ENCODE measurements at regions not wholly inside any gene's neighbourhood (a gene's known extent, or its start where the extent isn't known, plus 50 kb on each side); places are given as distances from the start of the nearest gene placed in this dataset.

DNA sequence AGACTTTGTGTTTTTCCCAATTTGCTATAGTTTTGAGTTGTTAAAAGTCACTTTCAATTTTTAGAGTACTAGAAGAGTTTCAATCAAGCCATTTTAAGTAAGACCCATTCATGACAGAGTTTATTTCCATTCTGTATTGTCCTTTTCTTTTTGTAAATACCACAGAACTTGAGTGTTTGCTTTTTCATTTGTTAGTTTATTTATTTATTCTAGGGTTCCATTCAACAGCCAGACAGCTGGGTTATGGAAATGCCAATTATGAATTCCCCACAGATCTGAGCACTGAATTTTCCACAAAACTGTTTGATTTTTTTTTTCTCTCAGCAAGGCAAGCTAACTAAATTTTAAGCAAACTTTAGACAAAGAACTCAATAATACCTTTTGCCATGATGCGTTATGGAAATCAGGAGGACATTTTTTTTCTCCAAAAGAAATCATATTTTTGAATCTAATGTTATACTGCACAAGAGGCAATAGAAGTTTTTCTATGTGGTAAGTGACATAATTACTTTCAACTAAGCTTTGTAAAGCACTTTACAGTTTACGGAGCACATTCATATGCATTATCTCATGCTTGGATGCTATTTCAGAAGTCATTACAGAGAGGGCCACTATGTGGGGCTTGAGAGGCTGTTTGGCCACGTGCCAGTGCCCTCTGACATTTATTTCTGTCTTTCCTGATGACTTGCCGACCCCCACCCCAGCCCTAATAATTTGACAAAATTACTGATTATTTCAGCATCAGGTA, 181.5 kb downstream of the VRK1 start:
- no peak for DNase-seq (ENCODE audit: extremely low read depth in 1 of 11, low read depth in 9 of 11, low spot score in 4 of 11)

DNA sequence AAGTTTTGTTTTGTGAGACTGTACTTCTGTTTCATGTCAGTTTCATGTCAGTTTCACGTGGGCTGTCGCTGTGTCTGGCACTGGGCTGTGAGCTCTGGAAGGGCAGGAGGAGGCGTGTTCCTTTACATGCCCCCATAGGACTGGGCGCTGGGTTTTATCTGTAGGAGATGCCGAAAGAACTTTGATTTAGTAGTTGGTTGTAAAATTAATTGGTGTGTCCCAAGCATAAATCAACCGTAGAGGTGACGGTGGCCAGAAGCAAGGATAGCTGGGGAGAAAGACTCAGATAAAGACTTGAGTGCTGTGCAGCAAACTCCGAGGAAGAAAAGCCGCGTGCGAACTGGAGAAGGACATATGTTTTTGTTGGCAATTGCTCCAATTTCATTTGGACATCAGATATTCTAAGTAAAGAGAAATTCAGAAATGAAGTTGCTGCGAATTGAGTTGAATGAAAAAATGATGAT, 182.5 kb downstream of the VRK1 start:
- DNase-seq (ENCODE audit: extremely low read depth in 1 of 11, low read depth in 9 of 11, low spot score in 4 of 11): peak; percentile 37 to 74 (median 55)

DNA sequence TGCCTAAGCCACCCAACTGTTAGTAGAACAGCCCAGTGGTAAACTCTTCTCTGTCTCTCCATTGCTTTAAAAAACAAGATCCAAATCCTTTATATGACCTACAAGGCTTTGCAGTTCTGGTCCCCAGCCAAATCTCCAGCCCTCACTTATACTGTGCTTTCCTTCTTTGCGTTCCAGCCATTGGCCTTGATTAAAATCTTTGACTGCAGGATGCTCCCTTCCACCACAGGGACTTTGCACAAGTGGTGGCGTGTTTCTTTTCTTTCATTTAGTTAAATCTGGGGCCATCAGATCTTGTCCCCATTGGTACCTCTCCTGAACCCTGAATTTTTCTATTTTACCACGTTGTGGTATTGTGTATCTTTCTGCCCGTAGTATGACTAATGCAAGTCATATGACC, 183.7 kb downstream of the VRK1 start:
- no peak for DNase-seq (ENCODE audit: extremely low read depth in 1 of 11, low read depth in 9 of 11, low spot score in 4 of 11)

DNA sequence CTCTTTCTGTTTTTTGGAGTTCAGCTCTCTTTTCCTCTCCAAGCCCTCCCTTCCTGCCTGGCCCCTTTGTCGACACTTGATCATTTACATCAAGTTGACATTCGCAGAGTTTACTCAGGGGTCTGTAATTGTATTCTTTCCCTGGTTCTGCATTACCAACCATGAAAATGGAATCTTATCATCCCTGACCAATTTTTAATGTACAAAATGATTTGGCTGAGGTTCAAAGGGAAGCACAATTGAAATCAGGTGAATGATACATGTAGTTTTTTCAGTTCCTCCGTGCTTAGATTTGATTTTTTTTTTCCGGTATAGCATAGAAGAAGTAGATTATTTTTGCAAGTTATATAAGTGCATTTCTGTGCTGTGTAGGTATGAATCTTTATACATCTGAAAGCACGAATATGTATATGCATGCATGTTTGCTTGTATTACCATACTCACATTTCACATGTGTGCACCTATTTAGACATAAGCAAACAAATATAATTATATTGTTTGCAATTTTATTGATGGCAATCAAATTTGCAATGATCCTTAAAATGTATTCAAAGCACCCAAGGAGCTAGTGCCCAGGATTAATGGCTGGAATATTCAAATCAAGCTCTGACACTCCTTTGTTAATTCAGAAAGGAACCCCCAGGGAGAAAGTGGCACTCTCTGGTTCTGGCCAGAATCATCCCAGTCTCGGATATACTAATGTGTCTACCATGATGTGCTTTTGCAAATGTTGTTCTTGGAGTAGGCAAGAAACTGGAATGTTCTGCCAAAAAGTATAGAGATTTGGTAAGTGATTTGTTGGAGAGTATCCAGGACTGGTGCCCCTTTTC, 189.3 kb downstream of the VRK1 start:
- peak in 2 of 11 donors; percentile 11 to 18 for DNase-seq (ENCODE audit: extremely low read depth in 1 of 11, low read depth in 9 of 11, low spot score in 4 of 11)

DNA sequence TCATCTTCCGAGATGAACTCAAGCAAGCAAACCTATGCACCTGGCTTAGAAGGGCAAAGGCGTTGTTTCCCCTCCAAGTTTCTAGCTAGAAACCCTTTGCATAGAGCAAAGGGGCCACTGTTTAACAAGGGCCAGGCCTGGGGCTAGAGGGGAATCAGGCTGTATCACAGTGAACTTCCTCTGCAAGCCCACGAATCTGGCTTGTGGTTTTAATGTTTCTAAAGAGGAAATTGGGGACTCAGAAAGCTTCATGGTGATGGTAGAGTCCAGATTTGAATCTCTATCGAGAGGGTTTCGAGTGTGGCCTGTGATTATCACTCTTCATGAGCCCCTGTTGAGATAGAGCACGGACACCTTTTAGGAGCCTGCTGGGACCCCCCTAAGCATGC, 189.9 kb downstream of the VRK1 start:
- no peak for DNase-seq (ENCODE audit: extremely low read depth in 1 of 11, low read depth in 9 of 11, low spot score in 4 of 11)

DNA sequence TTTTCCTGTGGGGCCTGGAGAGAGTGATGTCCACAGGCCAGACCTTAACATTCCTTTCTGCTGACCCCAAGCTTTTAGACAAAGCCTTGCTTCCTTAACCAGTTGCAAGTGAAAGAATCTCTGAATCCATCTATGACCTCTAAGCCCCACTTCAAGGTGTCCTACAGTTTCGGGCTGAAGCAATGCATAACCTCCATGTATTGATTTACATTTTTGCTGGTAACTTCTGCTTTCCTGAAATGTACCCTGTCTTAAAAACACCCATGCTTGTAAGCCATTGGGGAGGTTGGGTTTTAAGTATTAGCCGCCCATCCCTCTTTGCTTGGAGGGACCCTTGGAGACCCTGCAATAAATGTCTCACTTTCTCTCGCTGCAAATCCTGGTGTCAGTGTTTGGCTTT, 190.6 kb downstream of the VRK1 start:
- DNase-seq (ENCODE audit: extremely low read depth in 1 of 11, low read depth in 9 of 11, low spot score in 4 of 11): no peak

DNA sequence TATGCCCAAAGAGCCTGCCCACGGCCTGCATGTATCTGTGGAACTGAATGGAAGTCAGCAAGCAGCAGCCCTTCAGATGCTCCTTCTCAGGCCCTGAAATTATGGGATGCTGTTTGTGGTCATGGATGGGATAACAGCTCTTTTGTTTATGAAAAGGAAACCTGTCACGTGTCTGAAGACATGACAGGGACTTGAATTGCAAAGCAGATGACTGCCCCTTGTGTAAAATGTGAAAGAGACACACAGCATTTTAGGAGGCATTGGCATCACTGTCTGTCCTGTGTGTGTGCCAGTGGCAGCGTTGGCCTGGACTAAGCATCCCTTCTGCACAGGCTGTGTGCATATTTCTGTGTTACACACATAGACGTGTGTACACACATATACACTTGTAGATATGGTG, 192.1 kb downstream of the VRK1 start:
- no peak for DNase-seq (ENCODE audit: extremely low read depth in 1 of 11, low read depth in 9 of 11, low spot score in 4 of 11)

DNA sequence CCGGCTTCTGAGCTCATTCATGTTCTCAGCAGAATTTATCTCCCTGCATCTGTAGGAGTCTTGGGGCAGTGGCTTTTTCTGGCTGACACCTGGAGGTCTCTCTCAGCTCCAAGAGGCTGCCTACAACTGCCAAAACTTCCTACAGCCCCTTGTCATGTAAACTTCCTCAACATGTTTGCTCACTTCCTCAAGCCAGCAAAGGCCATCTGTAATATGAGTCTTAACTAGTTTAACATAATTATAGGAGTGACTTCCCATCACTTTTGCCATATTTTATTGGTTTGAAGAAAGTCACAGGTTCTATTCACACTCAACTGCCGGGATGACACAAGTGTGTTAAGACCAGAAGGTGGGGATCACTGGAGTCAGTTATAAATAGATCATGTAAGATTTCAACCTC, 194.0 kb downstream of the VRK1 start:
- DNase-seq (ENCODE audit: extremely low read depth in 1 of 11, low read depth in 9 of 11, low spot score in 4 of 11): no peak

DNA sequence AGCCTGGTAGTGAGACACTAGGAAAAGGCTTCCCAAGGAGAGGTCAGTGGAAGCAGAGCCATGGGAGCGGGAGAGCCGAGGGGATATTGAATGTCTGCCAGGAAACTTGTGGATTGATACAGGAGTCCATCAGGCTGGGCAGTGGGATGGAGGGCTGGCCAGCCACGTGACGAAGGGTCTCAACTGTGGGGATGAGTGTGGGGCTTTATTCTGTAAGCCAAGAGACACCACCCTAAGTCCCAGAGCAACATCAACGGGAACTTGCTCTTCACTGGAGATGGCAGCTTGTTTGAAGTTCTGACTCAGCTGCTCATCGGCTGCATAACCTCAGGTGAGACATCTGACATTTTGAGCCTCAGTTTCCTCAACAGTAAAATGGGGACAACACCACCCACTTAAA, 197.8 kb downstream of the VRK1 start:
- DNase-seq (ENCODE audit: extremely low read depth in 1 of 11, low read depth in 9 of 11, low spot score in 4 of 11): no peak

DNA sequence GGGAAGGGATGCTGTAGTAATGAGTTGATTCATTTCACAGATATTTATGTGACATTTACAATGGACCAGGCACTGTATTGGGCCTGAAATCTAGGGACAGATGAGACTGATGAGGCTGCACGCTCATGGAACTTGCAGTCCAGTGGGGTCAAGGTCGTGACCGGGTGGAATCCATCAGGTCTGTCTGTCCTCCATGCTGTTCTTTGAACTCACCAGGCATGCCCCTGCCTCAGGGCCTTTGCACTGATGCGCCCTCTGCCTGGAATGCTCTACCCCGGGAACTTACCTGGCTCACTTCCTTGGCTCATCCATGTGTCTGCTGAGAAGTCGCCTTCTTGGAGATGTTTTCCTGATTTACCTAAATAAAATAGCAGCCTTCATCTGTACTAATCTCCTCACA, 200.1 kb downstream of the VRK1 start:
- DNase-seq (ENCODE audit: extremely low read depth in 1 of 11, low read depth in 9 of 11, low spot score in 4 of 11): no peak

DNA sequence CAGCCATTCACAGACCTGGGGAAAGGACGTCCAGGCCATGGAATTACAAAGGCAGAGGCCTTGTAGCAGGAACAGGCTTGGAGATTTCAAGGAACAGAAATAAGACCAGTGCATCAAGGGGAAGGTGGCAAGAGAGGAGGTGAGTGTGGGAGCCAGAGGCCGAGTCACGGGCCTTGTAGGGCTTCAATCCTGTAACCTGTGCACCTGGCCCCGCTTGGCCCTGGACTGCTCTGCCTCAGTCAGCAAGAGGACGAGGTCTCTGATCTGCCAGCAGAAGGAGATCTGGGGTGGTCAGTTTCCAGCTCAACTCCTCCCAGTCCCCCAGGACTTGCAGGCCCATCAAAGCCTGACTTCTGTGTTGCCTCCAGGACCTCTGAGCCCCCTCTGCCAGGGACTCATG, 200.8 kb downstream of the VRK1 start:
- DNase-seq (ENCODE audit: extremely low read depth in 1 of 11, low read depth in 9 of 11, low spot score in 4 of 11): no peak

DNA sequence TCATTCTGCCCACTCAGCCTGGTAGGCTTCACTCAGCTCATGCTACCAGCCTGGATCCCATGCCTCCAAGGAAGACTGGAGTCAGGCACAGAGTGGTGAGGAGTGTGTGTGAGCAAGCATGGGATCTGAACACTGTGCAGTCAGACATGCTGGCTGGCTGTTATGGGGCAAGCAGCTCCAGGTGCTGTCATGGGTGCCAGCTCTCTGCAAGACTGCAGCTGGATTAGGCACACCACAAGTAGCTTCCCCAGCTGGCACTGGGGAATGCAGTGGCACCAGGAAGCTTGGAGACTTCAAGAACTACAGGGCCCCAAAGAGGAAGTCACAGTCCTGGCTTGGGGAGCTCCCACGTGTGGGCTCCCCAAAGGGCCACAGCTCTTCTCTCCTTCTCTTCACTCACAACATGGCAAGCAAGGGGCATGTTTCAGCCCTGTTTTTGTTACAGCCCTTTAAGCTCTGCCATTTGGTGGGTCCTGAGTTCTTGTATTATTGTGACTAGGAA, 202.5 kb downstream of the VRK1 start:
- no peak for DNase-seq (ENCODE audit: extremely low read depth in 1 of 11, low read depth in 9 of 11, low spot score in 4 of 11)

DNA sequence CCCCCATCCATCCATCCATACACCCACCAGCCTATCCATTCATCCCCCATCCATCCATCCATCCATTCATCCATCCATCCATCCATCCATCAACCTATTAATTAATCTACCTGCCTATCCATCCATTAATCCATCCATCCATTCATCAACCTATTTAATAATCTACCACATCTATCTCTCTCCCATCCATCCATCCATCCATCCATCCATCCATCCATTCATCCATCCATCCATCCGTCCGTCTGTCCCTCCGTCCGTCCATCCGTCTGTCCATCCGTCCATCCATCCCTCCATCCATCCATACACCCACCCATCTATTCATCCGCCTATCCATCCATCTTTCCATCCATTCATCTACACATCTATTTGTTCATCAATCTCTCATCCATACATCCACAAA, 205.3 kb downstream of the VRK1 start:
- no peak for DNase-seq (ENCODE audit: extremely low read depth in 1 of 11, low read depth in 9 of 11, low spot score in 4 of 11)

DNA sequence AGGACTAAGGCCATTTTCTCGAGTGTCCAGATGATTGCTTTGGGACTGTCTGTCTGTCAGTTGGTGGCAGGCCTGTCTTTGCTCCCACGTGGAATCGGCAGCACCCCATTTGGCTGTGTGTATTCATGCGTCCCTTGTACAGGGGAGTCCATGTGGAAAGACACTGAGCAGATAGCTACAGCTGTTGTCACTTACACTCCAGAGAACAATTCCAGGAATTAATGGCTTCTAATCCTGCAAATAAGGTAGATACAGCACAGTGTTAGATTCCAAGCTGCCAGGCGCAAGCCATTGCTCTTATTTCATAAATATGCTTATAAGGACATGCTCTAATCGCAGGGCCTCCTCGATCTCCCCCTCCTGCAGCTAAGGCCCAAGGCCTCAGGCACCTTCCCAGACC, 208.8 kb downstream of the VRK1 start:
- DNase-seq (ENCODE audit: extremely low read depth in 1 of 11, low read depth in 9 of 11, low spot score in 4 of 11): no peak

DNA sequence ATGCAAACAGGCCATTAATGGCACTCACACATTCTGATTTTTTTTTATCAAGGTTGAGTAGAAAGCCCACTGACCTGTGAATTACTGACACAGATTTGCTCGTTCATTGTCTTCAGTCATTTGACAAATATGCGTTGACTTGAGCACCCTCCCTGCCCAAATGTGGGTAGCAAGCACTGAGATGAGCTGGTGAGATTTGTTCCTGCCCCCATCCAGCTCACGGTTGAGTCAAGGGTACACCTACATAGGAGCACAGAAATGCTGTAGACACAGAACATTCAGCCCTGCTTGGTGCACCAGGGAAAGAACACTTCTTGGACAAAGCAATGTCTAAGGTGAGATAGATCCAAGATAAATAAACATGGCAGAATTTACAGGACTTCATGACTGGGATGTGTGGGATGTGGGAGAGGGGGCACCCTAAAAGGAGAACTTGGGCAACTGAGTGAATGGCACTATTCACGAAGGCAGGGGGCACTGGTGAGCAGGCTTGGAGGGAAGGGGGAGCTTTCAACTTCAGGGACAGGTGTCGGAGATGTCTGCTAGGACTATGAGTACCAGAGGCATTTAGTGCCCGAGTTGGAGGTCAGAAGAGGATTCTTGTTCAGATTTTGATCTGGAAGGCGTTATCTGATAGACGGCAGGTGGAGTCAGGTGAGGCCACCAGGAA, 213.4 kb downstream of the VRK1 start:
- no peak for DNase-seq (ENCODE audit: extremely low read depth in 1 of 11, low read depth in 9 of 11, low spot score in 4 of 11)

DNA sequence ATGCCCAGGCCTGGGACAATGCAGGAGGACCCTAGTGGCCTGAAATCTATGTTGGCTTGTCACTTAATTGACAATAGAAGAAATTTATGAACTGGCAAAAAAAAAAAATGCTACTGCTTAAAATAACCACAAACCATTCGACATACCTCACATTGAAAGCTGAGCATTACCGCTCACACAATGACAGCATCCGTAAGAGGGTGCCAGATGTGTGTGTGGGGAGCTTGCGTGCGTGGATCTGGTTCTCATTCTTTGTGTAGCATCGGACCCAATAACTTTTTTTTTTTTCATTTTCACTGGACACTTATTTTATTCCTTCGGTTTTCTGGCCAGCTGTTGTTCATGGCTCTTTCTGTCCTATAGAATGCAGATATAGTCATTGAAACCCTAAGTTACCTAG, 216.7 kb downstream of the VRK1 start:
- no peak for DNase-seq (ENCODE audit: extremely low read depth in 1 of 11, low read depth in 9 of 11, low spot score in 4 of 11)

DNA sequence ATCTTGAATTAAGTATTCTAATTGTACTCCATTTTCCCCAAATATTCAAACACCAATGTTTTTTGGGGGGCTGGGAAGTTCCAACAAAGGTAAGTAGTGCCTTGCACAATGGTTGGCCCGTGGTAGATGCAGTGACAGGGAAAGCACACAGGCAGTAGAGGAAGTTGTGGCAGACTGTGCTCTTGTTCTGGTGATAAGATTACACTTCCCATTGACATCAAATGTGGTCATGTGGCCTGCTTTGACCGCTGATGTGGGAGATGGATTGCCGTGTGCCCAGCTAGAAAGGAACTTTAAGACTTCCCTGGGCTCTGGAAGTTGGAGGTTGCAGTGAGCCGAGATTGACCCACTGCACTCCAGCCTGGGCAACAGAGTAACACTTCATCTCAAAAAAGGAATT, 223.8 kb downstream of the VRK1 start:
- no peak for DNase-seq (ENCODE audit: extremely low read depth in 1 of 11, low read depth in 9 of 11, low spot score in 4 of 11)

DNA sequence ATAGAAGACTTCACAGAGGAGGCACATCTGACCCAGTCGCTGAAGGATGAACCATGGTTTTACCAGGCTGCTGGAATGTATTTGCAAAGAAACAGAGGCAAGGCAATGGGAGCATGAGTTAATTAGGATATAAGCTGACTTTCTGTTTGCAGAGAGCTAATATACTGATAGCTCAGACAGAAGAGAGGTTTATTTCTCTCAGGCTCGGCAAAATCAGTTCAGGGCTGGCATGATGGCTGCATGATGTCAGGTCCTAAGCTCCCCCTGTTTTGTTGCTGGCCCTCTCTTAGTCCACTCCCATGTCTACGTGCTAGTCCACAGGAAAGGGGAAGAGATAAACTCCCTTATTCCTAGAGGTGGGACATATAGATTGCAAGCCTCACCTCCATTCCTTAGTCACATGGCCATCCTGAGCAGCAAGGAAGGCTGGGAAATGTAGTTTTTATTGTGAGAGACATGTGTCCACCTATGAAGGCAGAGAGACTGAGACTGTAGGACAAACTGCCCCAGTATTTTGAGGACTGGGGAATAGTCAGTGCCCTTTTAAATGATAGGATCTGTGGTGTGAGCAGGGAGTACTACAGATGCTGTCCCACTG, 224.5 kb downstream of the VRK1 start:
- DNase-seq (ENCODE audit: extremely low read depth in 1 of 11, low read depth in 9 of 11, low spot score in 4 of 11): no peak

DNA sequence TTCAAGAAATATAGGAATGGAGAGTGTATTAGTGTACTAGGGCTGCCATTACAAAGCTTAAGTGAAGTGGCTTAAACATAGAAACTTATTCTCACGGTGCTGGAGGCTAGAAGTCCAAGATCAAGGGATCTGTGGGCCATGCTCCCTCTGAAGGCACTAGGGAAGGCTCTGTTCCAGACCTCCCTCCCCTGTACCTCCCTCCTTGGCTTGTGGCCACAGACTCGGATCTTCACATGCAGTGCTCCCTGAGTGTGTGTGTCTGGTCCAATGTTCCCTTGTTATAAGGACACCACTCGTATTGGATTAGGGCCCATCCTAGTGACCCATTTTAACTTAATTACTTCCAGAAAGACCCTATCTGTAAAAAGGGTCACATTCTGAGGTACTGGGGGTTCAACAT, 225.6 kb downstream of the VRK1 start:
- no peak for DNase-seq (ENCODE audit: extremely low read depth in 1 of 11, low read depth in 9 of 11, low spot score in 4 of 11)

DNA sequence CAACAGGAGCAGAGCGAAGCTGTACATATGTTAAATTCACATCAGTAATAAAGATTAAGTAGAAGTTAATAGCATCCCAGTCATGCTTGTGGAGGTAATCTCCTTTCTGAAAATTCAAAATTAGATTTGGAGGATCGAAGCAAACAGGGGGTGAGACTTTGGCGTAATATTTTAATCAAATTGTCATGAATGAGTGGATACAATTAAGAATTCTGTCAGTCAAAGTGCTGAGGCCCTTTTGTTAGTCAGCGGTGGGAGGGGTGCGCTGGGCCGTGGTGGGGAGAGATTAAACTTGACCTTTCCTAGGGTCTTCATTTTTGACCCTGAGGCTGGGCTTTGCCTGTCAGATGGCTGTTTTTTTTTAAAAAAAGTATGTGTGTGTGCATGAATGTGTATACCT, 226.7 kb downstream of the VRK1 start:
- DNase-seq (ENCODE audit: extremely low read depth in 1 of 11, low read depth in 9 of 11, low spot score in 4 of 11): no peak
